Thyroid gland (tissue), 4 donors: ENCODE measurements at regions not wholly inside any gene's neighbourhood (a gene's known extent, or its start where the extent isn't known, plus 50 kb on each side); places are given as distances from the start of the nearest gene placed in this dataset.

Source experiments
- DNase-seq, 2 donors: peaks; one replicate each; pipeline ENCODE4 v3.0.0-alpha.2; 2019
- H3K27ac ChIP-seq, 3 donors: fragments of 200-600 bp; sonication (generic); 1 replicate in 2 of 3; 2 replicates in 1 of 3; pipeline ENCODE4 v1.5.1; 2016 to 2019; ENCODE audit warnings: mild to moderate bottlenecking in 1 of 3, moderate library complexity in 1 of 3
- H3K27me3 ChIP-seq: fragments of 200-600 bp; sonication (generic); one replicate; pipeline ENCODE4 v1.5.1; 2019
- H3K36me3 ChIP-seq, 2 donors: fragments of 200-600 bp; sonication (generic); one replicate each; pipeline ENCODE4 v1.5.1; 2016 to 2019
- H3K4me1 ChIP-seq, 2 donors: fragments of 200-600 bp; sonication (generic); one replicate each; pipeline ENCODE4 v1.5.1; 2017 to 2019
- H3K4me3 ChIP-seq, 3 donors: fragments of 200-600 bp; sonication (generic); replicated peaks in 1 of 3; 1 replicate in 2 of 3; 2 replicates in 1 of 3; pipeline ENCODE4 v1.5.1; 2016; ENCODE audit warnings: mild to moderate bottlenecking in 1 of 3
- H3K9me3 ChIP-seq: fragments of 200-600 bp; sonication (generic); one replicate; pipeline ENCODE4 v1.5.1; 2017
- POLR2A ChIP-seq, 2 donors: fragments of 450-650 bp; IDR thresholded peaks; one replicate each; pipeline ENCODE4 v1.6.1; 2017; ENCODE audit warnings: antibody characterized with exemption in 2 of 2, mild to moderate bottlenecking in 2 of 2, moderate library complexity in 1 of 2
- WGBS, 2 donors: methylation state at CpG; one replicate each; pipeline ENCODE4 v1.1.5; 2017; 5-methylcytosine and 5-hydroxymethylcytosine counted together
- intact Hi-C: fragments of 100-400 bp; cut with DNase I; formaldehyde crosslinking; loops from one replicate; pipeline ENCODE4 v1.15.1; 2023
- TF ChIP-seq, protein P1 (sequence below), 6 experiments: fragments of 200-600 bp in 3 of 6; fragments of 450-650 bp in 3 of 6; sonication (generic) in 3 of 6; IDR thresholded peaks; one replicate each; pipeline ENCODE4 v1.5.1; 2016 to 2019; ENCODE audit warnings: antibody characterized with exemption in 6 of 6, mild to moderate bottlenecking in 2 of 6, inconsistent platforms in 1 of 6, moderate library complexity in 1 of 6

DNA sequence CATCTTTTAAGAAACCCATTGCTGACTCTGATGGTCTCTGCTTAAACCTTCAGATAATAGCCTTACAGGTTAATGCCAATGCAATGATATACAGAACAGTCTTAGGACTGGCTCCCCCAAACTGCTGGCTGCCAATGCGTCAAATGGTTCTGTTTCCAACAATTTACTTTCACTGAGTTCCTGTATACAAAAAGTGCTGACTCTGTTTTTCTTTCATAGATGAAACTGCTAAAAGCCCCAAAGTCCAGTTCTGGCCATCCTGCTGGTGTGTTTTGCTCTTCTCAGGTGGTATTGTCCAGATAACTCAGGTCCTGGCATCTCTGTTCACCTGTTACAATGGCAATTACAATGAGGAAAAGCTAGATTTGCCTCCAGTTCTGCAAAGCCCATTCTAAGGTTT, 326.9 kb downstream of the GRIN2B start:
- Histone ChIP-seq H3K4me3 (no peak overlapping the region), H3K27me3 (no peaks in the 10 kb centered on the region), H3K4me1 (no peaks in the 10 kb centered on the region), H3K27ac (no peak overlapping the region), H3K9me3 (no peaks in the 10 kb centered on the region), H3K36me3 (no peaks in the 10 kb centered on the region)
- TF ChIP-seq, protein P1, sequence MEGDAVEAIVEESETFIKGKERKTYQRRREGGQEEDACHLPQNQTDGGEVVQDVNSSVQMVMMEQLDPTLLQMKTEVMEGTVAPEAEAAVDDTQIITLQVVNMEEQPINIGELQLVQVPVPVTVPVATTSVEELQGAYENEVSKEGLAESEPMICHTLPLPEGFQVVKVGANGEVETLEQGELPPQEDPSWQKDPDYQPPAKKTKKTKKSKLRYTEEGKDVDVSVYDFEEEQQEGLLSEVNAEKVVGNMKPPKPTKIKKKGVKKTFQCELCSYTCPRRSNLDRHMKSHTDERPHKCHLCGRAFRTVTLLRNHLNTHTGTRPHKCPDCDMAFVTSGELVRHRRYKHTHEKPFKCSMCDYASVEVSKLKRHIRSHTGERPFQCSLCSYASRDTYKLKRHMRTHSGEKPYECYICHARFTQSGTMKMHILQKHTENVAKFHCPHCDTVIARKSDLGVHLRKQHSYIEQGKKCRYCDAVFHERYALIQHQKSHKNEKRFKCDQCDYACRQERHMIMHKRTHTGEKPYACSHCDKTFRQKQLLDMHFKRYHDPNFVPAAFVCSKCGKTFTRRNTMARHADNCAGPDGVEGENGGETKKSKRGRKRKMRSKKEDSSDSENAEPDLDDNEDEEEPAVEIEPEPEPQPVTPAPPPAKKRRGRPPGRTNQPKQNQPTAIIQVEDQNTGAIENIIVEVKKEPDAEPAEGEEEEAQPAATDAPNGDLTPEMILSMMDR (IDR thresholded peaks at IDR 0.05), result no peak
- intact Hi-C loops, result no loop called here
- no peak for DNase-seq
- WGBS, 2 donors, result 86 to 96% methylated on average over 1 of the region's 1 CpG

DNA sequence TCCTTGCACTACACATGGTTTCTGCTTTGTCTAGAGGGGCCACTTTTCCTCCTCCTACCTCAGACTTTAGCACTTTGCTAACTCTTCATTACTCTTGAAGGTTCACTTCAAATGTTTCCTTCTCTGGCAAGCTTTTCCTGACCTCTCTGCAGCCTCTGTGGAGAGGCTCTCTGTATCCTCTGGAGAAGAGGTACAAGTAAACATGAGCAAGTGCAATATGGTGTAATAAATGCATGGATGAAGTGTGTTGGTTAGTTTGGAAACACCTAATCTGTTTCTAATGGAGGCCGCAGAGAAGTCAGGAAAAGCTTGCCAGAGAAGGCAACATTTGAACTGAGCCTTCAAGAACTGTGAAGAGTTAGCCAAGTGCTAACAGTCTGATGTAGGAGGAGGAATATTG, 329.3 kb downstream of the GRIN2B start:
- intact Hi-C loops, result no loop called here
- Histone ChIP-seq H3K4me3 (no peak overlapping the region), H3K4me1 (no peaks in the 10 kb centered on the region), H3K9me3 (no peaks in the 10 kb centered on the region), H3K36me3 (no peaks in the 10 kb centered on the region), H3K27ac (no peak overlapping the region), H3K27me3 (no peaks in the 10 kb centered on the region)
- no peak for TF ChIP-seq POLR2A (IDR thresholded peaks at IDR 0.05)
- TF ChIP-seq, protein P1 (IDR thresholded peaks at IDR 0.05), result no peak
- WGBS, 2 donors, result 55% methylated on average over 1 of the region's 1 CpG
- no peak for DNase-seq

GRCh38 chr12:13635709-13636108, 345.7 kb downstream of the GRIN2B start:
- intact Hi-C loops, result no loop called here
- TF ChIP-seq, protein P1 (IDR thresholded peaks at IDR 0.05), result no peak
- TF ChIP-seq POLR2A (IDR thresholded peaks at IDR 0.05), result no peak
- H3K4me1 ChIP-seq, result no peaks in the 10 kb centered on the region
- no peak for DNase-seq
- no peaks in the 10 kb centered on the region for H3K27me3 ChIP-seq
- H3K4me3 ChIP-seq, result no peak overlapping the region
- no peaks in the 10 kb centered on the region for H3K9me3 ChIP-seq
- WGBS, 2 donors, result 90 to 91% methylated on average over 2 of the region's 2 CpGs
- no peak overlapping the region for H3K27ac ChIP-seq
- no peaks in the 10 kb centered on the region for H3K36me3 ChIP-seq

DNA sequence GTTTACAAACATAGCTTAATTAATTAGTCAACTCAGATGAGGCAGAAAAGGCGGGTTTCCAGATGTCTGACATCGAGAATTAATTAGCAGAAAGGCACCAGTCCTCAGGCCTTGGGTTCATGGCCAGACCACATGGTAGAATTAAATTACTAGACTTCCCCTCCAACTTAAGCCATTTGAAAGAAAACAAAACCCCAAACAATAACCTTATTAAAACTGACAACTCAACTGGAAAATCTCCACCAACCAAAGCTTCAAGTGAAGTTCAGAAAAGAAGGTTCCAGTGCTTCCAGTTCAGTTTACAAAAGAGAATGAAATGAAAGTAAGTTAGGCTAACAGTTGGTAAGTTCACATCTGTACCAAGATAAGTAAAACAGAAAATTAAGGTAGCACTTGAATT, 349.5 kb downstream of the GRIN2B start:
- Histone ChIP-seq H3K36me3 (no peaks in the 10 kb centered on the region), H3K27ac (no peak overlapping the region), H3K9me3 (no peaks in the 10 kb centered on the region), H3K27me3 (no peaks in the 10 kb centered on the region), H3K4me1 (no peaks in the 10 kb centered on the region), H3K4me3 (no peak overlapping the region)
- no peak for DNase-seq
- 77 to 88% methylated on average over 2 of the region's 2 CpGs for WGBS, 2 donors
- TF ChIP-seq, protein P1 (IDR thresholded peaks at IDR 0.05), result no peak
- TF ChIP-seq POLR2A (IDR thresholded peaks at IDR 0.05), result no peak
- intact Hi-C loops, result no loop called here

- H3K36me3 ChIP-seq, result no peaks in the 10 kb centered on the region
- H3K4me3 ChIP-seq, result no peak overlapping the region
- WGBS, 2 donors, result 85 to 88% methylated on average over 3 of the region's 3 CpGs
- TF ChIP-seq, protein P1 (IDR thresholded peaks at IDR 0.05), result no peak
- no peak for TF ChIP-seq POLR2A (IDR thresholded peaks at IDR 0.05)
- no peak overlapping the region for H3K27ac ChIP-seq
- no peaks in the 10 kb centered on the region for H3K9me3 ChIP-seq
- intact Hi-C loops, result no loop called here
- no peak for DNase-seq
- H3K27me3 ChIP-seq, result no peaks in the 10 kb centered on the region
- no peaks in the 10 kb centered on the region for H3K4me1 ChIP-seq
Measured at GRCh38 chr12:13630354-13630753, 351.0 kb downstream of the GRIN2B start.
